KG1 (cell line): ENCODE measurements at regions not wholly inside any gene's neighbourhood (a gene's known extent, or its start where the extent isn't known, plus 50 kb on each side); places are given as distances from the start of the nearest gene placed in this dataset.

Experiments used
- DNase-seq: peaks from one replicate; lab custom pipeline; 2025; lab: John Stamatoyannopoulos, UW

- no peak for DNase-seq
Observed at GRCh38 chr4:100841911-100842310, 324.1 kb upstream of the EMCN start.

GRCh38 chr4:100839712-100840111 is 321.9 kb upstream of the EMCN start:
- DNase-seq, result no peak

GRCh38 chr4:100838286-100838685 is 320.5 kb upstream of the EMCN start:
- DNase-seq, result no peak

DNA sequence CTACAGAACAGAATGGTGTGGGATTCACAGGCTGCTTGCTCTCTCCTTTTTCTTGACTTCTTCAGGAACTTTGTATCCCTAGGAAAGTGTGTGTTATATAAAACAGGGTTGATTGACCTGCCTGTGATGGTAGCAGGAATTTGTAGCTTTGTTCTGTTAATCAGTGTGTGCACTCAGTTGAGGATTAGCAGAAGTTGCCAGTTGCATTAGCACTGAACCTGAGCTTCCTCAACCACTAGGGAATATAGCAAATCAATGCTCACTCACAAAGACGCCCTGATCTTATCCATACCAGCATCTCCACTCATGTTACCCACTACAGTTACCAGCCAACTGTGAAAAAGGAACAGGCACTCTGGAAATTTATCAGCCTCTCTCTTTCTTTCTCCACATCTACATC is 319.1 kb upstream of the EMCN start:
- DNase-seq, result no peak

- no peak for DNase-seq
Observed at GRCh38 chr4:100834616-100835015, 316.8 kb upstream of the EMCN start.

DNA sequence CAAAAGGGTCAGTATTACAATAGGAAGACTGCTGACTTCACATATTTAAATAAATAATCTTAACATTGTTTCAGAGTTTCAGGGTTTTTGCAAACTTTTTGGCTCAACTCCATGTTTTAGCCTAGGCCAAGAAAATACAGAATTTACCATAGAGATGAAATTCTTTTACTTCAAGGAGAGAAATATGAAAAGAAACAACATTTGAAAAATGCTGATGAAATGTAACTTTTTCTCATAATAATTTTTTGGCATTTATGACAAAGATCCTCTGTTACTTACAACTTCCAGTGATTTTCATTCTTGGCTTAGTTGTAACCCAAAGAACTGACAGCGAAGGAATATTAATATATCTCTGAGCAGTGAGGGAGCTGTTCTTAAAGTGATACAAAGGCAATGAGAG is 316.1 kb upstream of the EMCN start:
- no peak for DNase-seq

DNA sequence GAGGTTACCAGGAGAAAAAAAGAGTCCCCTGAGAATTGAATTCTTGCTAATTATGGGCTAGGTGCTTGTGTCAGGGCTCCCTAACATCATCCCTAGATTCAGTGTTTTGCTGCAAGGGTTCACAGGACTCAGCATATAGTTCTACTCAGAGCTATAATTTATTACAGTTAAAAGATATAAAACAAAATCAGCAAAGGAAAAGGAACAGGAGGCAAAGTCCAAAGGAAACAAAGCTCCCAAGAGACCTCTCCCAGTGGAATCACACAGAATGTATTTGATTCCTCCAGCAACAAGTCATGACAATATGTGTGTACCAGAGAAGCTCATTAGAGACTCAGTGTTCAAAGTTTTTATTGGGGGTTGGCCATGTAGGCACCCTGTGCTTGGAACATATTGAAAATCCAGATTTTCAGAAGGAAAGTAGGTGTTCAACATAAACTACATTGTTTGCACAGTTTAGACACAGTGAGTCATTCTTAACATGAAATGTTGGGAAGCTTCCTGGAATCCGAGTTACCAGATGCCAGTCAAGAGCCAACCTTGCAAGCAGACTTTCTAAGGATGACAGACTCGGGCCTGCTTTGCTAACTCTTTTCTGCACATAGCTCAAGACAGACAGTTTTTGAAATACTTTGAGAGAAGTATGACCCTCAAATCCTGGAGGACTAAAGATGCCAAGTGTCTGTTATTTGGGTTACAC is 311.3 kb upstream of the EMCN start:
- DNase-seq, result no peak

GRCh38 chr4:100828364-100828763 is 310.5 kb upstream of the EMCN start:
- no peak for DNase-seq

GRCh38 chr4:100827756-100828155 is 309.9 kb upstream of the EMCN start:
- no peak for DNase-seq

GRCh38 chr4:100826808-100827548 is 309.2 kb upstream of the EMCN start:
- DNase-seq, result no peak

DNA sequence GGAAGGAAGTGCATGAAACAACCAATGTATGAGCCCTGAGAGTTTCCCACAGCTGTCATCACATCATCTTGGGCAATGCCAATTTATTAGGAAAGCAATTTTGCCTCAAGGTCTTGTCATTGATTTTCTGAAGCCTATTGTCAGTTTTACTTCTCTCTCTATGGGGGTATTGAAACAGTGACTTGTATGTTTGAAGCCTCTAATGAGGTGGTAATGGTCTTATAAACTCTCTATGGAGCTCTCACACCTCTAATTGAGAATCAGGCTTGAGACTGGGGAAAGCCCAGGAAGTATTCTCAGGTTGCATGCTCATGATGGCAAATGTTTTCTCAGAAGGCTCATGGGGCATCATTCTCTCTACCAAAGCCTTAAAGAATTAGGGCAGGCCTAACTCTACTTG is 308.2 kb upstream of the EMCN start:
- no peak for DNase-seq

DNA sequence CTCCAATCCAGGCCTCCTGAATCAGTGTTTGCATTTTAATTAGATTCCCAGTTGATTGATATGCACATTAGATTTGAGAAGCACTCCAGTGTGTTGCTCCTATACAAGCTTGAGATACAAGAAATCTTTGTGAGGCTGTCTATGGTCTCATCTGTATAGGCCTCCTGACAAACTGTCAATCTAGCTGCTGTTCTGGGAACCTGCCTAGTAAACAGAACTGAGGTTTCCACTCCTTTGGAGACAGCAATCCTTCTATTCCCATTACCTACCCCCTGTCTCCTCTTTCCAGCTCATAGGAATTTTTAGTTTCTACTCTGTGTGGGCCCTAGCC is 306.1 kb upstream of the EMCN start:
- DNase-seq, result no peak

- DNase-seq, result no peak
Observed at GRCh38 chr4:100823066-100823992, 305.5 kb upstream of the EMCN start.

GRCh38 chr4:100820249-100820648 is 302.4 kb upstream of the EMCN start:
- DNase-seq, result no peak

DNA sequence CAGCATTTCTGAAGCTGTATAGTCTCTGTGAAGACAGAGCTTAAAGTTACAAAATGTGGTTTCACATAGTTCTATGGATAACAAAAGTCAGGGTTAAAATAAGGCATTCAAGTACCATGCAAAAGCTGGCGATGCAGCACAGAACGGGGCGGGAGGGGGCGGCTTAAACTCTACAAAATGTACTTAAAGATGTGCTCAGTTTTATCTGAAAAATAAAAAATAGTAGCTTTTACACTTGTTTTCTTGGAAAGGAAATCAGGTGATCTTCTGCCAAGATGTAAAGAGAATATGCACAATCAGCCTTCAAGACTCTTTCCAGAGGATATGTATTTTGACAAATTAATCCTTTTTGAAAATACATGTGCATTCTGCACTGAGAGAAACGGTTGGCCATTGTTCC is 301.7 kb upstream of the EMCN start:
- DNase-seq, result no peak

GRCh38 chr4:100816436-100817045 is 298.7 kb upstream of the EMCN start:
- no peak for DNase-seq

DNA sequence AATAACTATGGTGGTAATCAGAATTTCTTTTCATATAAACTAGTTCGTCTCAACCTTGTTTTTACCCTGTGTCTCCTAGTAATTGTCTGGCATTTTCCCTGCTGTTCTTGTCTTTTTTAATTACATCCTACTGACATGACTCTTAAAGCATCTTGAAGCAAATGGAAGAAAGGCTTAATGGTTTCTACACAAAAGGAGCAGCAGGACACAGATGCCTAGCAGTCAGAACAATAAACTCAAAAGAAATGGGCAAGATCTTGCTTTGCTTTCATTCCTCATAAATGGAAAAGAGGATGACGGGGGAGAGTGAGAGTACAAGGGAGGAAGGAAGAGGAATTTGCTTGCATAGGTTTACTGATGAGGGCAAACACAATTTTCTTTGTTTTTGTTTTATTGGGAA is 293.2 kb upstream of the EMCN start:
- no peak for DNase-seq

DNA sequence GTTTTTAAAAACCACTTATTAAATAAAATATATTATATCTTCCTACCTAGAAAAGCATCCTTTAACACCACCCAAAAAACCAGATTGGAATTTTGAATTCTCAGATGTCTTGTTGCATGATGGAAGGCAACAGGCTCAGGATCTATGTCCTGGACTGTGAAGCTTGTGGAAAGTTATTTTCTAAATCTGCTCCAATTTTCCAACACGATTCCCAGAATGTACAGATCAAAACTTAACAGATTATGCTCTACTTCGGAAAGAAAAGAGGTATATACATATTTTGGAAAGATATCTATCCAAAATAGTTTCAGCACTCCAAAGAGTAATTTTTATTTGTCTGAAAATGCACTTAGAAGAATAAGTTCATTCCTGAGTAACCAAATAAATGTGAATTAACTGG is 291.7 kb upstream of the EMCN start:
- no peak for DNase-seq

GRCh38 chr4:100806988-100807387 is 289.2 kb upstream of the EMCN start:
- DNase-seq, result no peak

DNA sequence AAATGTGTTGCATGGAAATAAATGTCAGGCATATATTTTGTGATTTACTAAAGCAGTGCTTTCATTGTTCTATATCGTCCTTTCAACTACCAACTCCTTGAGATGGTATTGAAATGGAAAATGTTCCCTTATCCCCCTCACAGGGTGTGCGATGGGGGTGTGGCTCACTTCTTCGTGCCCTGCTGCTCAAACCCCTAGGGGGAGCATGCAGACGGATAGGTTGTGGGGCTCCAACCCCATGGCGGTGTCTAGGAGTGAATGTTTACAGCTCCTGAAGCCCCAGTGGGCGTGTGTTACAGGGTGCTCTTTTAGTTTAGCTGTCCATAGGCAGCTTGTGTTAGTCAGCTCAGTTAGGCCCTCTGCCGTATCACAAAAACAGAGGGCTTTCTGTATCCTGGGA is 287.7 kb upstream of the EMCN start:
- no peak for DNase-seq

- no peak for DNase-seq
Observed at GRCh38 chr4:100804576-100805360, 286.9 kb upstream of the EMCN start.

DNA sequence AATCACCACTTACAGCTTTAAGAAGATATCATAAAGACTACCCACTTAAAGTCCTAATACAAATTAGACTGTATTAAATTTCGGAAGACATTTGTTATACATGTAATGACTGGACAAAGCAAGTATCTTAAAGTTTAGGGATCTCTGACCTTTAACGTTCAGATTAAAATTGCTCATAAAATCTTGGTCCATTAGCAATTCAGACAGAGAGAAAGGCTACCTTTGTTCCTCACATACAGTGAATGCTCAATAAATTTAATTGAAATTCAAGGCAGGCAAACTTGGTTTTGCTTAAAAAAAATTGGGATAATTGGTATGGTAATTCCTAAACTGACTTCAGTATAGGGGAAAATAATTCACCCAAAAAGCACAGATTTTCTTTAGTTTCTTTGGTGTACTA is 285.9 kb upstream of the EMCN start:
- no peak for DNase-seq
